CD14-positive monocyte (primary cell): ENCODE measurements at regions not wholly inside any gene's neighbourhood (a gene's known extent, or its start where the extent isn't known, plus 50 kb on each side); places are given as distances from the start of the nearest gene placed in this dataset.

ENCODE experiments used
- DNase-seq, 3 donors: peaks; one replicate each; pipeline ENCODE4 v3.0.0-alpha.2; 2011 to 2022
- H2AFZ ChIP-seq: 2 replicates; pipeline ENCODE4 v1.6.0; 2012; ENCODE audit warnings: mild to moderate bottlenecking, low read depth, low read length, inconsistent platforms; ENCODE audit not compliant: insufficient read depth, poor library complexity, severe bottlenecking
- H3K27ac ChIP-seq, 2 donors: 1 replicate in 1 of 2; 2 replicates in 1 of 2; pipeline ENCODE4 v1.5.1; 2012 to 2013; ENCODE audit warnings: low read length in 2 of 2, control low read depth in 1 of 2, inconsistent platforms in 1 of 2, low read depth in 1 of 2, mild to moderate bottlenecking in 1 of 2
- H3K27me3 ChIP-seq, 2 donors: one replicate each; pipeline versions ENCODE4 v1.6.0 to v1.6.1; 2011 to 2013; ENCODE audit warnings: low read length in 2 of 2; ENCODE audit not compliant: control insufficient read depth in 2 of 2, insufficient read depth in 2 of 2
- H3K36me3 ChIP-seq, 2 donors: replicated peaks in 1 of 2; 1 replicate in 1 of 2; 2 replicates in 1 of 2; pipeline versions ENCODE4 v1.5.1 to v1.6.1; 2012 to 2013; ENCODE audit warnings: low read length in 2 of 2, control low read depth in 1 of 2, inconsistent platforms in 1 of 2, mild to moderate bottlenecking in 1 of 2; ENCODE audit not compliant: insufficient read depth in 2 of 2, control insufficient read depth in 1 of 2
- H3K4me1 ChIP-seq, 2 donors: 1 replicate in 1 of 2; 2 replicates in 1 of 2; pipeline versions ENCODE4 v1.5.1 to v1.6.1; 2012 to 2013; ENCODE audit warnings: low read length in 2 of 2, control low read depth in 1 of 2, inconsistent platforms in 1 of 2, mild to moderate bottlenecking in 1 of 2, moderate library complexity in 1 of 2; ENCODE audit not compliant: insufficient read depth in 2 of 2, control insufficient read depth in 1 of 2
- H3K4me2 ChIP-seq: replicated peaks from 2 replicates; pipeline ENCODE3; 2012; ENCODE audit warnings: low read length, moderate library complexity, mild to moderate bottlenecking; ENCODE audit not compliant: poor library complexity, severe bottlenecking; ENCODE audit errors: extremely low read depth
- H3K4me3 ChIP-seq, 3 experiments: fragments of 200-600 bp in 1 of 3; sonication (generic) in 1 of 3; replicated peaks in 1 of 3; 1 replicate in 2 of 3; 2 replicates in 1 of 3; pipeline ENCODE4 v1.5.1; 2011 to 2013; ENCODE audit warnings: low read length in 3 of 3, mild to moderate bottlenecking in 3 of 3, control low read depth in 2 of 3, low read depth in 2 of 3, inconsistent platforms in 1 of 3, moderate library complexity in 1 of 3
- H3K79me2 ChIP-seq: 2 replicates; pipeline ENCODE4 v1.6.0; 2012; ENCODE audit warnings: mild to moderate bottlenecking, control low read depth, inconsistent platforms, low read length, moderate library complexity; ENCODE audit not compliant: insufficient read depth
- H3K9ac ChIP-seq: 2 replicates; pipeline ENCODE4 v1.6.0; 2017; ENCODE audit warnings: low read length, mild to moderate bottlenecking; ENCODE audit not compliant: insufficient read depth, poor library complexity, severe bottlenecking
- H3K9me3 ChIP-seq, 2 donors: replicated peaks in 1 of 2; 1 replicate in 1 of 2; 2 replicates in 1 of 2; pipeline versions ENCODE4 v1.5.1 to v1.6.1; 2012 to 2013; ENCODE audit warnings: low read length in 2 of 2, control low read depth in 1 of 2; ENCODE audit not compliant: control insufficient read depth in 1 of 2, insufficient read depth in 1 of 2
- H4K20me1 ChIP-seq: 2 replicates; pipeline ENCODE4 v1.6.0; 2012; ENCODE audit warnings: mild to moderate bottlenecking, low read length, control low read depth, moderate library complexity; ENCODE audit not compliant: insufficient read depth
- H3K27ac Mint-ChIP-seq, 7 donors: one replicate each; pipeline ENCODE4 v1.8.0; 2020; ENCODE audit warnings: mild to moderate bottlenecking in 7 of 7, mixed read lengths in 7 of 7, moderate library complexity in 6 of 7, inconsistent platforms in 2 of 7
- H3K27me3 Mint-ChIP-seq, 3 donors: one replicate each; pipeline ENCODE4 v1.8.0; 2021 to 2022; ENCODE audit warnings: low read depth in 3 of 3, mild to moderate bottlenecking in 3 of 3, mixed read lengths in 3 of 3, moderate library complexity in 3 of 3, inconsistent platforms in 1 of 3
- H3K36me3 Mint-ChIP-seq, 2 donors: one replicate each; pipeline ENCODE4 v1.8.0; 2020; ENCODE audit warnings: mixed read lengths in 2 of 2, inconsistent platforms in 1 of 2, mild to moderate bottlenecking in 1 of 2
- H3K4me1 Mint-ChIP-seq: one replicate; pipeline ENCODE4 v1.8.0; 2020; ENCODE audit warnings: mild to moderate bottlenecking, mixed read lengths
- H3K4me3 Mint-ChIP-seq, 2 donors: one replicate each; pipeline ENCODE4 v1.8.0; 2020; ENCODE audit warnings: mild to moderate bottlenecking in 2 of 2, mixed read lengths in 2 of 2, moderate library complexity in 1 of 2
- H3K9me3 Mint-ChIP-seq, 7 donors: one replicate each; pipeline ENCODE4 v1.8.0; 2020 to 2022; ENCODE audit warnings: mixed read lengths in 7 of 7, mild to moderate bottlenecking in 6 of 7, moderate library complexity in 6 of 7, inconsistent platforms in 2 of 7
- CTCF ChIP-seq: fragments of 200-600 bp; IDR thresholded peaks from one replicate; pipeline ENCODE4 v1.8.0; 2022; ENCODE audit warnings: antibody characterized with exemption, mild to moderate bottlenecking
- WGBS: methylation state at CpG from one replicate; pipeline ENCODE4 v1.1.5; 2013; ENCODE audit warnings: missing lambda C conversion rate; ENCODE audit not compliant: insufficient coverage; 5-methylcytosine and 5-hydroxymethylcytosine counted together
- intact Hi-C, 2 donors: fragments of 100-400 bp; cut with micrococcal nuclease; formaldehyde crosslinking; loops; one replicate each; pipeline versions ENCODE4 v1.15.0 to v1.15.1; 2023

DNA sequence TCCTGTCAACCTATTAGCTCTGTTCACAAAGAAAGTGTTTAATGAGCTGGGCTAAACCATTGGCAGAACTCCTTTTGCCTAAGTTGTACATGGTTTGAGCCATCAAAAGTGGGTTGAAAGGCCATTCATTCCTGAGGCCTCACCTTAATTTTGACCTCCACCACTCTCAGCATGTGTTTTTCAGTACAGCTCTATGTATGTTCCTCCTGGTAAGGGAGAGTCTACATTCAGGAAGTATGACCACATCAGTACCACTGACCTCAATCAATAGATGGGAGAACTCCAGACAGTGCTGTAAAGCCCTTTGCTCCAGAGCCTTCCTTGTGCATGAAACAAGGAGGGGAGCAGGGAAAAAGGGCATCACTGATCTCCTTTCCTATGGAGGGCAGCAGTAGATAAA, 87.8 kb upstream of the CARD18 start:
- no peaks in the 10 kb centered on the region for H3K36me3 ChIP-seq
- Mint-ChIP-seq H3K36me3 (peaks cover 0 to 2% of the 10 kb centered on the region in 2 donors), H3K4me3 (no peak overlapping the region), H3K9me3 (peaks cover 0 to 3% (median 2%) of the 10 kb centered on the region in 7 donors), H3K4me1 (peaks cover 14% of the 10 kb centered on the region), H3K27me3 (no peaks in the 10 kb centered on the region), H3K27ac (no peak overlapping the region)
- intact Hi-C loops: no loop called here
- H3K27me3 ChIP-seq: no peaks in the 10 kb centered on the region
- H3K27ac ChIP-seq: no peak overlapping the region
- H3K9ac ChIP-seq: no peak overlapping the region
- no peak overlapping the region for H3K4me2 ChIP-seq
- H3K79me2 ChIP-seq: no peaks in the 10 kb centered on the region
- peak in 1 of 3 donors; percentile 30 for DNase-seq
- no peak overlapping the region for H3K4me3 ChIP-seq
- H3K9me3 ChIP-seq: no peaks in the 10 kb centered on the region
- no peak overlapping the region for H2AFZ ChIP-seq
- no peak for TF ChIP-seq CTCF
- no peaks in the 10 kb centered on the region for H4K20me1 ChIP-seq
- peaks cover 6% of the 10 kb centered on the region in 2 donors for H3K4me1 ChIP-seq

DNA sequence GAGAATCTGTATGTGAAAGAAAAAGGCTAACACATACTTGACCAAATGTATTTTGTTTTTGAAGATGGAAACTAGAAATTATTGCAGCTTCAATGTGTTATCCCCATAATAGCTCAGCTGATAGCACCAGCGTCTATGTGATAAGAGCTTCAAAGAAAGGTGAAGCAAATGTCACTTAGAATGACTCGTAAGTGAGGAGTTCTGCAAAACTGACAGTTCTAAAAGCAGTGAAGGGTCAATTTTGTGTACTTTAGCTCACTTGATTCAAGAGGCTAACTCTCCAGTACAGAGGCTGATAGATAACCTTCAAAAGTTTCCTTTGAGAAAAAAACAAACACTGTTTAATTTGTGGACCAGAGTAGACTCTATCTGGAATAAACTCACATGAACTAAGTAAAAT, 87.2 kb upstream of the CARD18 start:
- Histone ChIP-seq H3K79me2 (no peaks in the 10 kb centered on the region), H3K9me3 (no peaks in the 10 kb centered on the region), H3K9ac (no peak overlapping the region), H3K4me3 (no peak overlapping the region), H3K27me3 (no peaks in the 10 kb centered on the region), H3K4me1 (peaks cover 6% of the 10 kb centered on the region in 2 donors), H3K36me3 (no peaks in the 10 kb centered on the region), H2AFZ (no peak overlapping the region), H4K20me1 (no peaks in the 10 kb centered on the region), H3K4me2 (no peak overlapping the region), H3K27ac (no peak overlapping the region)
- WGBS: no CpG with 5 or more reads among the region's 2 CpGs
- DNase-seq: no peak
- TF ChIP-seq CTCF: no peak
- intact Hi-C loops: no loop called here
- Mint-ChIP-seq H3K4me3 (no peak overlapping the region), H3K27me3 (no peaks in the 10 kb centered on the region), H3K4me1 (peaks cover 14% of the 10 kb centered on the region), H3K36me3 (peaks cover 0 to 1% of the 10 kb centered on the region in 2 donors), H3K9me3 (peaks cover 0 to 3% (median 2%) of the 10 kb centered on the region in 7 donors), H3K27ac (no peak overlapping the region)
